NCI-H774 (cell line): ENCODE measurements at regions not wholly inside any gene's neighbourhood (a gene's known extent, or its start where the extent isn't known, plus 50 kb on each side); places are given as distances from the start of the nearest gene placed in this dataset.

Experiments
- DNase-seq: peaks from one replicate; lab custom pipeline; 2025; lab: John Stamatoyannopoulos, UW

DNA sequence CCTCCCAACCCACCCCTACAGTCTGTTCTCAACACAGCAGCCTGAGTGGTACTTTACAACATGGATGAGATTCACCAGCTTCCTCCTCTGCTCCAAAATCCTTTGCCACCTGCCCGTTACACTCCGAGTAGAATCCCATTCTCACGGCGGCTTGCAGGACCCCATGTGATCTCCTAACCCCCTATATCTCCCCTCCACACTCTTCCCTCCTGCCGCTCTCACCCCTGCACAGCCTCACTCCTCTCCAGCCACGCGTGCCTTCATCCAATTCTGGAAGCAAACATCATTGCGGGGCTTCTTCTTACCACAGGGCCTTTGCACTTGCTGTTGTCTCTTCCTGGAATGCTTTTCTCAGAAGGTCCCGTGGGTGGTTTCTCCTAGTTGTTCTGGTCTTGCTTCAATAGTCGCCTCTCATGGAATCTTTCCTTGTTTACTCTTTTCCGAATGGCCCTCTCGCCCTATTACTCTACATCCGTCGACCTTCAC lies 472.3 kb downstream of the CDH26 start:
- DNase-seq = no peak

DNA sequence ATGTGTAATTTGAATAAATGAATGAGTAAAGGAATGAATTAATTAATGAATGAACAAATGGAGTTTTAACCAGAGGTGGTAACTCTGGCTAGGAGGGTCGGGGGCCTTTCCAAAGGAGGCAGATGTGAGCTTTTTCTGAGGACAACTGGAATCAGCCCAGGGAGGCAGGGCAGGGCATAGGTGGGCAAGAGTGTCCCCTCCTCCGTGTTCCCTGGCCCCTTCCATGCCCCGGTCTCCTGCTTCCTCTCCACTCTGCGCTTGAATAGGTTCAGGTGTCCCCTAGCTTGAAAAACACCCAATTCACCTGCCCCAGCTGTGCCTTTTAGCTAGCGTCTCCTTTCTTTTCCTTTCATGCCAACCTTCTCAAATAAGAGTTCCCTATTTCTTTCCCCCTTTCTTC lies 473.1 kb downstream of the CDH26 start:
- no peak for DNase-seq

DNA sequence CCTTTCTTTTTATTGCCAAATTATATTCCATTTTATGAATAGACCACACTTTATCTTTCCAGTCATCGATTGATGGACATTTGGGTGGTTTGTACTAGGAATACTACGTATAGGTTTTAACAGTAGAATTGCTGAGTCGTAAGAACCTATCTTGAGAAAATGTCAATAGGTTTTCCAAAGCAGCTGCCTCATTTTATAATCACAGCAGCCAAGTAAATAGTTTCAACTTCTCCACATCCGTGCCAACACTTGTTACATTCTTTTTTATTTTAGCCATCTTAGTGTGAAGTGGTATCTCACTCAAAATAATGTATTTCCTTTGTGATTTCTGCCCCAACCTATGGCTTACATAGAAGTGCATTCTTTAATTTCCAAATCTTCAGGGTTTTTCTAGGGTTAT lies 479.2 kb downstream of the CDH26 start:
- DNase-seq = no peak

DNA sequence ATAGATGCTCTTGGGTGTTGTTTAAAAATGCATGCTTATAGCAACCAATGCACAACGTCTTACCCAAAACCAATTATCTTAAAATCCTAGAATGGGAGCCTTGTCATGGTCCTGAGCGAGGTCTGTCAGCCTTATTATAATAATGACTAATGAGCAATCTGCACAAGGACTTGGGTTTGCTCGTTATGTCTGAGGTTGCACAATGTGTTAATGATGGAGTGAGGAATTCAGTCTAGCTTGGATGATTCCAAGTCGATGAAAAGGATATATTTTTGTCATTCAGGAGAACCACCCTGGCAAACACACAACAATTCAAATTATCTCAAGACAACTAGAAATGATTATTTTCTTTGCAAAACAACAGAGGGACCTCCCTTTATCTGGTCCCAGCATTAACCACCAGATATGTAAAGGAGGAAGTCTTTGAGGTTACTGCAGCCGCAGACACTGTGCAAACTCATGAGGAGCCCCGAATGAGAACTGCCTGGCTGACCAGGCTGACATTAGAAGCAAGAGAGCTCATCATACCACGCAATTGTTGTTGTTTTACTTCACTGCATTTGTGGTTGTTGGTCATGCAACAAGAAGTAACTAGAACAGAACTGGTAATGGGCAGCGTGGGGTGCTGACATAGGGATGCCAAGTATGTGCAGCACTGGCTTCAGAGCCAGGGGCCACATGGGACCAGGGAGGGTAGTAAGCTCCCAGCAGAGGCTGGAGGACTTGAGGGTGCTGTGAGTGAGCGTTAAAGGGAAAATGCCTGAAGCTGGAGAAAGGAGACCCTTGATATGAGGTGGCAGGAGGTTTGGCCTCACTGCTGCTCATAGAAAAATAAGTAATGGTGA lies 488.3 kb downstream of the CDH26 start:
- no peak for DNase-seq

DNA sequence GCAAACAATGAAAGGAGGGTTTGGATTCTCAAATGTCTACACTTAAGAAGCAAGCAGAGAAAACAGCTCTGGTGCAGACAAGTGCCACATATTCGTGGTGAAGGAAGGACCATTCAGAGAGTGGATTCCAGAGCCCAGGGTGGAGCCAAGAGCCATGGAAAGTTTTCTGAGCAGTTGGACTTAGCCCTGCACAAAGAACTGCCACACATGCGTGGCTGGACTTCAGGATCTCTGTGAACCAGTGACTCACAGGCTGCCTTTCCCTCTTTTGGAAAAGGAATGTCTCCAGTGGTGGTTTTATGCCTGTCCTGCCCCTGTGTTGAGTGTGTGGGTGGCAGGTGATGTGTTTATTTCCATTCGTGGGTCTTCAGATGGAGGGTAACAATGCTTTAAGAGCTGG lies 489.5 kb downstream of the CDH26 start:
- DNase-seq = no peak

DNA sequence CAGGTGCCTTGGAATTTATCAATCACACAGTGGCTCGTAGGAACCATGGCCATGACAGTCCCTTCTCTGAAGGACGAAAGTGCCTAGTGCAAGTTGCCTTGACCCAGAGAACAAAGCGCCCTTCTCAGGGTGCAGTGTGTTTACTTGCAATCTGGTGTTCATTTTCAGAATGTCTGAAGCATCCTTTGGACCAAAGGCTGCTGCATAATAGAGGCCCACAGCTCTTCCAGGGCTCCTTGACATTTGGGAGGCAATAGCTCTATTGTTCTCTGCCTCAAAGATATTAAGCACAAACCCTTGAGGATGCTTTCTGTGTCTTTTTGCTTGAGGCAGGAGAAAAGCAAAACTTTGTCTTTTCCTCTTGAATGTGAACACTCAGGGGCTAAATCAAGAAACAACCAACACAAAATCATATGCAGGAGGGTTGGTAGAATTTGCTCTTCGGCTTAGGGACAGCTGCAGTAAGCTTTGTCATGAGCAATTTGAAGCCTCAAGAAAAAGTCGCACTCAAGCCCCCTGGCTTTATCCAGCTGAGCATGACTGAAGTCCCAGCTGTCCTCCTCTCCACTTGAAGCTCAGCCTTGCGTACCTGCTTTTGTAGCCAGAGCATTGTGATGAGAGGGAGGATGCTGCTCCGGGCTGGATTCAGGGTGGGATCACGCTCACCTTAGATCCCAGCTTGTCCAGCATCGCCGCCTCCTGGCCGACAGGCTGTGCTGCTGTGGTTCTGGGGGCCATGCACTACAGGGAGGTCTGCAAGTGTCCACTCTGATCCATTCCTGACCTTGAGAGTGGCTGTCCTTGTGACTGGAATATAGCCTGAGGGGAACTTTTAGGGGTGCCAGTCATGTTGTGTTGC lies 495.4 kb downstream of the CDH26 start:
- no peak for DNase-seq

DNA sequence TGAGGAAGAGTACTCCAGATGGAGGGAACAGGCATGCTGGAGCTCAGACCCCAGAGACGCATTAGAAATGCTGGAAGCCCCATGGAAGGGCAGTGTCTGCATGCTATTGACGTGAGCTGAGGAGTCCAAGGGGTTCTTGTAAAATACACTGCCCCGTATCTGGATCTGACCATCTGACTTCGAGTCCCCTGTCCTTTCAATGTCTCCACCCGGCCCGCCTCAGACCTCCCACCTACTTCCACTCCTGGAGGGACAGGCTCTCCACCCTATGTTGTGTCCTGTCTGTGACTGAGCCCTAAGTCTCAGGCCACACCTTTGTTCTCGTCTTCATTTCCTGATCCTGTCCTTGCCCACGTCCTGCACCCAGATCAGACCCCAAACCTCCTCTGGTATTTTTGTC lies 496.3 kb downstream of the CDH26 start:
- no peak for DNase-seq

DNA sequence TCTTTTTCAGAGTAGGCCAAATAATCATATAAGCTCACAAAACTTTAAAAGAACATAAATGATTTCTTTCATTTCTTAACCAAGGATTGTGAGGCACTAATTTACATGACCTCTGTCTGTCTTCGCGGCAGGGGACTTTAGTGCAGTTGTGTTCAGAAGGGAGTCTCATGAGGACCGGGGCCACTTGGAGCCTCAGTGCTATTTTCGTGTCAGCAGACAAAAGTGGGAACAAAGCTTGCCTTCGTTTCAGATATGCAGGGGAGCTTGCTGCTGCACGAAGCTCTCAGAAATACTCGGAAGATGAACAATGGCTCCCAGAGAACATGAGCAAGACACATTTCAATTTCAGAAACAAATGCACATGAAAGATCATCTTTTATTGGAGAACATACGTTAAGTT lies 497.0 kb downstream of the CDH26 start:
- DNase-seq = no peak

DNA sequence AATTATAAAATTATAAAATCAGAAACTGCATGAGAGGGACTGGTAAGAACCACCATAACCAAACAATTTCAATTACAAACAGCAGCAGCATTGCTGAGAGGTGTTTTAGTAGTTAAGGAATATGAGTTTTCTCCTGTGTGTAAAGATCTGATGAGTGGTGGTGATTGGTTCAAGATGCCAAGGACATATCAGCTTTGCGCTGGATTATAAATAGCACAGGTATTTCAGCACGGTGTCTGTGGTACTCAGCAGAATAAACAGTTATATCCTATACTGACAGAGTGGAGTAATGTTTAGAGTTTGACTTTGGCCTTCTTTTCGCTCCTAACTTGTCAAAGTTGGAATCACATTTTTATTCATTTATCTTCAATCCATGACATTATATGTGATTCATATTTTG lies 501.0 kb downstream of the CDH26 start:
- DNase-seq = no peak

DNA sequence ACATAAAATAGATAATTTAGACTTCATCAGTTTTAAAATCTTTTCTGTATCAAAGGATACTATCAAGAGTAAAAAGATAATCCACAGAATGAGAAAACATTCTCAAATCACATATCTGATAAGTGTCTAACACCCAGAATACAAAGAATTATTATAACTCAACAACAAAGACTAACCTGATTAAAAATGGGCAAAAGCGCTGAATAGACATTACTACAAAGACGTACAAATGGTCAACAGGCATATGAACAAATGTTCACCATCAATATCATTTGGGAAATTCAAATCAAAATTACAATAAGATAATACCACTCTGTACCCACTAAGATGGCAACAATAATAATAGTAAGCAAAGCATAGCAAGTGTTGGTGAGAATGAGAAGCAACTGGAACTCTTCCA lies 503.8 kb downstream of the CDH26 start:
- DNase-seq = no peak

DNA sequence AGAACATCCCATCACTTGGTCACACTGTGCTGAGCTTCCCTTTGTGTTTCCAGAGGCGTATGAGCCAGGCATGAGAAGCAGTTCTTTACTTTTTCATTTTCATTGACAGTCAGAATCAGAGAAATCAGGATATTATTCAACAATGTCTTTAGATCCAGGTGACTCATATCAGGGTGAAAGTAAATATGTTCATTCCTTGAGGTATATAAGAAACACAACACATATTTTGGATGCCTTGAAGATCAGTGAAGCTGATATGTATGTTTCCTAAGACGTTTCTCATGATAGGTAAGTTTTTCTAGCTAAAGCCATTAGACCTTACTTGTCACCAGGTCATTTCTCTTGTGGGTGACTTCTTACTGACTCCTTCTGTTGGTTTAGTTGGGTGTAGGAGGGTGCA lies 505.6 kb downstream of the CDH26 start:
- DNase-seq = no peak

DNA sequence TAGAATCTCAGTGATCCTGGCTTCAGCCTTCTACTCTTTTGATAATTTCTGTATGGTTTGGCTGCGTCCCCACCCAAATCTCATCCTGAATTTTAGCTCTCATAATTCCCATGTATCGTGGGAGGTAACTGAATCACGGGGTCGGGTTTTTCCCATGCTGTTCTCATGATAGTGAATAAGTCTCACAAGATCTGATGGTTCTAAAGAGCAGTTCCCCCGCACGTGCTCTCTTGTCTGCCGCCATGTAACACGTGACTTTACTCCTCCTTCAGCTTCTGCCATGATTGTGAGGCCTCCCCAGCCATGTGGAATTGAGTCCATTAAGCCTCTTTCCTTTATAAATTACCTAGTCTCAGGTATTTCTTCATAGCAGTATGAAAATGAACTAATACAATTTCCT lies 507.2 kb downstream of the CDH26 start:
- no peak for DNase-seq

DNA sequence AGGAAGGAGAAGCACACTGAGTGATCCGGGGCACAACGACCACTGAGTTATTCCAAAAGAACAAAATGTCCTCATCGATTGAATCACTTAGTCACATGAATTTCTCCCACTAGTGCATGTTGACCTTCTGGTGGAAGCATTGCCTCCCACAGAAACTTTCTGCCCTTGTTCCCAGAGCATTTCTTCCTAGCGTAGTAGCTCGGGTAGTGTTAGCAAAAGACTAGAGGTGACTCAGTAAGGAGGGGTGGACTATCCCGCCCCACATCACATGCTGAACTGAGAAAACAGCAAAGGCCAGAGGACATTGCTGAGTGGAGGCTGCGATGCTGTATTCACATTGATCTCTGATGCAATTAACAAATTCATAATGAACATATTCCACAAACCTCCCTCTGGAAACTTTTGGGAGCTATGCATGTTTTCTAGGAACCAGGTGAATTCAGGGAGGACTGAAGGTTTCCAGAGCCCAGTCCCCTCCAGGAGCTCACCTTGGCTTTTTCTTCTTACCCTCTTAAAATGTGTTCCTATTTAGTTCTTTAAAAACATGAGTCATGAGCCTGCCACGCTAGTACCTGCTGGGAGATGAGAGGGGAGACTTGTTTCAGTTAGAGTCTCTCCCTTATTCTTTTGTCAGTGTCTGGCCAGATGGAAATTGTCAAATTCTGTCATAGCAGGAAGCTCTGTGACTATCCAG lies 507.9 kb downstream of the CDH26 start:
- no peak for DNase-seq

DNA sequence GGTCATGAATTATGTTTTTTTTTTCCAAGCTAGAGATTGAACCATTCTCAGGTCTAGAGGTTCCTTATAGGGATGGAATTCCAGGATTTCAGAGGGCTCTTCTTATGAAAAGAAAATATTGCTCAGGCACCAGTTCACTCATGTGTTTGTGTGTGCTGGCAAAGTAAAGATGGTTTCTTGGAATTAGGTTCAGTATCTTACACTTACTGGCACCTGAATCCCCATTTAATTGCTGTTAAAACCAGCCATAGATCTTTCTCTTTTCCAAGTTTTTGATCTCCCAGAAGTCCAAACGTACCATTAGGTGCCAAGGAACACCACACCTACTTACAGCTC lies 508.4 kb downstream of the CDH26 start:
- no peak for DNase-seq

DNA sequence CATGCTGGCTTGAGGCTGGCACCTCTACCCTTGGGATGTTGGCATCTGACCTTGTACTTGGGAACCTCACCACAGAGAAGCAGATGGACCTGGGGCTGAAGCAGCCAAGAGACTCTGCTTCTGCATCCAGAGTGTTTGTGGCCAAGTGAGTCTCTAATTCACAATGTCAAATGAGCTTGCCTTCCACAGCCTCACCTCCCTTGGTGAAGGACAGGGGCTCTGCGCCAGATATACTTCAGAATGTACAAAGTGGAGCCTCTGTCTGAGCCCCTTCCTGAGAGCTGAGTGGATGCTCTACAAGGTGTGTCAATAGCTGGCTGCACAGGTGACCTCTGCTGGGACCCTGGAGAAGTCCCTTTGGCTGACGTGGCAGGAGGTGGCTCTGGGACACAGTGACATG lies 508.9 kb downstream of the CDH26 start:
- DNase-seq = no peak

DNA sequence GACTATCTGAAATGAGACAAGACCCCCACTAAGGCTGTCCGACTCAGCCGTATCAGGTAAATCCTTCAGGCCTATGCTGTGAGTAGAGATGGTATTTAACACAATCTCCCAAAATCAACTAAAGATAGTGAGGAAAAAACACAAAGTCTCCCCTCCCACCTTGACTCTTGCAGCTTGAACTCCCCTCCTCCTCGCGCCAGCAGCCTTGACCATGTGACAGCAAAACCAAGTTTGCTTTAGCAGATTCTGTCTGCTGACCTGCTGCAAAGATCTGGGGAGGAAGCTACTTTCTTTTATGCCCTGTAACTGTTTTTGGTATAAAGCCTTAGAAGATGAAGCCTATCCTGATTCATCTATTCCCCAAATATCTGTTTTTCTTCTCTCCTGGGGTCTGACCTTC lies 509.5 kb downstream of the CDH26 start:
- DNase-seq = no peak

DNA sequence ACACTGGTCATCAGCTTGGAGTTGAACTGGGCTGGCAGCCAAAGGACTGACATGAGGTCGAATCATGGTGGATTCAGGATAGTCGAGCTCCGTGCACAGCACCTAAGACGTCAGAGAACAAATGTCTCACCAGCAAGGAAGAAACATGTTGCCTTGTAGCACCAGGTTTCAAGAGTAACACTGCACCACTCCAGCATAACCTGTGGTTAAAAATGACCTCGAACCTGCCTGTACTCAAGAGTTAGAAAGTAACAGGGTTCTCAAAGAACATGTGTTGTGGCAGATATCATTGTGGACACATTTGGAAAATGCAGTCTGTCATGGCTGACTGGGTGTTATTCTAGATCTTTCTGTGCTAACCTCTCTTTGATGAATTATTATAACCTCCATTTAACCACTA lies 511.6 kb downstream of the CDH26 start:
- no peak for DNase-seq

DNA sequence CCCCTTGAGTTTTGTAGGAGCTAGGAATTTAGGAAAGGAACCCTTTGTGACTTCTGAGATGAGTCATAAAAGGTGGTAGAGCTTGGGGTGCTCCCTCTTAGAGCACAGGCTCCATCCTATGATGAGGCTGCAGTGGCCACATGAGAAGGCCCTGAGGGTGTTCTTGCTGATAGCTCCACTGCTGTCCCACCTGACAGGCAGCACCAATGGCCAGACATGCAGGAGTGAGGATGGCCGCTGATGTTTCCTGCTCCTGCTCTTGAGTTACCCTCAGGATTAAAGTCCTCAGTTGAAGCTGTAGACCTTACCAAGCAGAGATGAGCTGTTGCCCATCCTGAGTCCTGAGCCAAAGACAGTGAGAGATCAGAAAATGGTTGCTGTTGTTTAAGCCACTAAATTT lies 512.1 kb downstream of the CDH26 start:
- DNase-seq = no peak

DNA sequence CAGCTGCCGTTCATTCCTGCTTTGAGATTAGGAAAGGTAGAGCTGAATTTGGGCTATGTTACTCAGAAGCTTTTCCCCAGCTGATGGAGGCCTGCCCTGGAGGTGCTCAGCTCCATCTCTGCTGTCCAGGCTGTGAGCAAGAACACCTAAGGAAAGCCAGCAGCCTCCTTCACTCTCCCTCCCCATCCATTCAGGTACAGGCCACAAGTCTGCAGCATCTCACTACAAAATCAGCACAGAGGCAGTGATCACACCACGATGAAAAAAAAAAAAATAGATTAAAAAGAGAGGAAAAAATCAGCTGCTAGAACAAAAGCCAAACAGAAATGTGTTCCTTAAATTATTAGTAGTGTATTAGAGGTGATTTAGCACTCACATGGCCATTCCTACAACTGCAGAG lies 515.0 kb downstream of the CDH26 start:
- no peak for DNase-seq

DNA sequence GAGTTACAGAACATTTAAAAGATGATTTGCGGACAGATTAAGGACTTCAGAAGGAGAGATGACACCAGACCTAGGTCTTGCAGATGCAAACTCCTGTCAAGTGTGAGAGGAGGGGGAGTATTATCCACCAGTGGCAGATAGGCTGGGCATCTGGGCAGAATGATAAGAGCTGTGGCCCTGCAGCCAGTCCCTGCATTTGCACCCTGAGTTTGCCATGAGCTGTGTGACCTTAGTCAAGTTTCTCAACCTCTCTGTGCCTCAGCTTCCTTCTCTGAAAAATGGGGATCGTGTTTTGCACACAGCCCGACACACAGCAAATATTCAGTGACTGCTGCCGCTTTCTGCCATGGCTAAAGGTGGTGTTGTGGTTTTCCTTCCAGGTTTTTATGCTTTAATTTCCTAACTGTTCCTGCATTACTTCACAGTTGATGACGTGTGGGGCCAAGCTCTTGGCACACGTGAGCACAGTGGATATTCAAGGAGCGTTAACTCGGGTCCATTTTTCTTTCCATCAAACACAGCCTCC lies 516.2 kb downstream of the CDH26 start:
- no peak for DNase-seq

DNA sequence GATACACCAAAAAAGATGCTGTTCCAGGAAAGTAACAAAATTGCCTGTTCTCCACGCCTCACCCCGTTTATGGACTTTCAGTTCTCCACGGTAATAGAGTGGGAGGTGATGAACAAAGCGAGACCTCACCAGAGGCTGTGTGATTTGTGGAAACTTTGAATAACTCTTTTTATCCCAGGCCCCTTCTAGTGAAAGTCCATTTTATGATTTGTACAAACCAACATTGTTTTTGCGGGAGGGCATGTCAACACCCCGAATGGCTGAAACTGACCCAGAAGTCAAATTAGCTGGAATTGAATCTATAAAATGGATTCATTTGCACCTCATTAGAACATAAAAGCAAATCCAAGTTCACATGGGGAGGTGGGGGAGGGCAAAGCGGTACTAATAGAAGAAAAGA lies 517.8 kb downstream of the CDH26 start:
- DNase-seq = no peak

DNA sequence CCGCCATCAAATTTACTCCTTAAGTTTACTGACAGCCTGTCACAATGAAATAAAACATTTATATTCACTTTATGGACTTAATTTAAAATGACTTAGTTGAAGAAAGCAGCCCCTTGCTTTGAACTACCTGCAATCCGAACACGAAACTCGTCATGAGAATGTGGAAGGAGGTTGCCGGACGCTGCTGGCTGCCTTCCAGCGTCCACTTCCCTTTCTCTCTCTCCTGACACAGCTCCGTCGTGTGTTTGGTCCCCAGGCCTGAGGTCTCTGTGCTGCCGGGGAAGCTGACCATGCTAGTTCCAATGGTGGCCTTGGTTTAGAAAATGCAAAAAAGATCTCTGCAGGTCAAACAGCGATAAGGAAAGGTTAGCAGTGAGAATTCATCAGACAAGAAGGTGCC lies 519.7 kb downstream of the CDH26 start:
- no peak for DNase-seq

DNA sequence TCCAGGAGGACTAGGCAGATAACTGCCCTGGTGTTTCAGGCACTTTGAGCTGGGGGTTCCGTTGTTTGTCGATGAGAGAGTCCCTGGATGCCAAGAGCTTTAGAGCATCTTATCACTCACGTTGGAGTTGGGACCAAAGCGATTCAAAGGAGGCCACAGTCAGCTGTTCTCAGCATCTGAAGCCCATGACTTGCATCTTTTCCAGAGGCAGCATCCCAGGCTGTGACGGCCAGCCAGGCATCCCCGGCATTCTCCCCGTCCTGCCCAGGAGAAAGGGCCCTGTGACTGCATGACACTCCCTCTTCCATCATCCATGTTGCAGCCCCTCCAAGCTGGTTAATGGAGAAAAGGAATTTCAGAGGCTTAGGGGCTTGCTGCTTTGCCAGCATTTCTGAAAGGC lies 520.3 kb downstream of the CDH26 start:
- no peak for DNase-seq
